ENCODE measurements at regions not wholly inside any gene's neighbourhood (a gene's known extent, or its start where the extent isn't known, plus 50 kb on each side); places are given as distances from the start of the nearest gene placed in this dataset.

GRCh38 chr3:137343283-137343682 is 385.5 kb downstream of the IL20RB start:
- Histone ChIP-seq H3K4me3 (ENCODE audit: low read depth, low read length) (no peak overlapping the region), H3K27me3 (ENCODE audit: control insufficient read depth, insufficient read depth, low read length) (no peaks in the 10 kb centered on the region), H3K36me3 (ENCODE audit: control insufficient read depth, insufficient read depth, low read length) (no peaks in the 10 kb centered on the region)
- no peak for DNase-seq (ENCODE audit: low read depth)
- TF ChIP-seq, protein P1, sequence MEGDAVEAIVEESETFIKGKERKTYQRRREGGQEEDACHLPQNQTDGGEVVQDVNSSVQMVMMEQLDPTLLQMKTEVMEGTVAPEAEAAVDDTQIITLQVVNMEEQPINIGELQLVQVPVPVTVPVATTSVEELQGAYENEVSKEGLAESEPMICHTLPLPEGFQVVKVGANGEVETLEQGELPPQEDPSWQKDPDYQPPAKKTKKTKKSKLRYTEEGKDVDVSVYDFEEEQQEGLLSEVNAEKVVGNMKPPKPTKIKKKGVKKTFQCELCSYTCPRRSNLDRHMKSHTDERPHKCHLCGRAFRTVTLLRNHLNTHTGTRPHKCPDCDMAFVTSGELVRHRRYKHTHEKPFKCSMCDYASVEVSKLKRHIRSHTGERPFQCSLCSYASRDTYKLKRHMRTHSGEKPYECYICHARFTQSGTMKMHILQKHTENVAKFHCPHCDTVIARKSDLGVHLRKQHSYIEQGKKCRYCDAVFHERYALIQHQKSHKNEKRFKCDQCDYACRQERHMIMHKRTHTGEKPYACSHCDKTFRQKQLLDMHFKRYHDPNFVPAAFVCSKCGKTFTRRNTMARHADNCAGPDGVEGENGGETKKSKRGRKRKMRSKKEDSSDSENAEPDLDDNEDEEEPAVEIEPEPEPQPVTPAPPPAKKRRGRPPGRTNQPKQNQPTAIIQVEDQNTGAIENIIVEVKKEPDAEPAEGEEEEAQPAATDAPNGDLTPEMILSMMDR (IDR thresholded peaks at IDR 0.05; ENCODE audit: insufficient read depth, low read length, poor library complexity, severe bottlenecking), result no peak

GRCh38 chr3:137347132-137347531 is 389.3 kb downstream of the IL20RB start:
- H3K27me3 ChIP-seq (ENCODE audit: control insufficient read depth, insufficient read depth, low read length), result no peaks in the 10 kb centered on the region
- no peak overlapping the region for H3K4me3 ChIP-seq (ENCODE audit: low read depth, low read length)
- H3K36me3 ChIP-seq (ENCODE audit: control insufficient read depth, insufficient read depth, low read length), result no peaks in the 10 kb centered on the region
- no peak for DNase-seq (ENCODE audit: low read depth)
- TF ChIP-seq, protein P1 (IDR thresholded peaks at IDR 0.05; ENCODE audit: insufficient read depth, low read length, poor library complexity, severe bottlenecking), result no peak

- no peak for DNase-seq (ENCODE audit: low read depth)
- TF ChIP-seq, protein P1 (IDR thresholded peaks at IDR 0.05; ENCODE audit: insufficient read depth, low read length, poor library complexity, severe bottlenecking), result no peak
- Histone ChIP-seq H3K36me3 (ENCODE audit: control insufficient read depth, insufficient read depth, low read length) (no peaks in the 10 kb centered on the region), H3K27me3 (ENCODE audit: control insufficient read depth, insufficient read depth, low read length) (no peaks in the 10 kb centered on the region), H3K4me3 (ENCODE audit: low read depth, low read length) (no peak overlapping the region)
These were observed 390.1 kb downstream of the IL20RB start for GRCh38 chr3:137347817-137348368.

DNA sequence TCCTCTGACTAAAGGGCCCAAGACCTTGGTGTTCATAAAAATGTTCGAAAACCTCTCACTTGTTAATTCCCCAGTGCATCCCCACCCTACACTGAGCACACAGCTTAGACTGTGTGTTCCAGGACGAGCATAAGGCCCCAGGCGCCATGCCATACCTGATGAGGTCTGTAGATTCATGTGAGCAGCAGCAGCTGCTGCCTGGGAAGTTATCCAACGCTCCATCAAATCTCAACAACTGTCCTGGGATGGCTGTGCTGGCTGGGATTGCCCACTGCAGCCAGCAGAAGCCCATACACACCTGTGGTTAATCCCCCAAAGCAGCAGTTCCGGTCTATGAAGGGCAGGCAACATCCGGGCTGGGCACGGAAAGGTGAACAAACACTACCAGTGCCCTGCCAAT is 391.2 kb downstream of the IL20RB start:
- Histone ChIP-seq H3K4me3 (ENCODE audit: low read depth, low read length) (no peak overlapping the region), H3K36me3 (ENCODE audit: control insufficient read depth, insufficient read depth, low read length) (no peaks in the 10 kb centered on the region), H3K27me3 (ENCODE audit: control insufficient read depth, insufficient read depth, low read length) (no peaks in the 10 kb centered on the region)
- no peak for DNase-seq (ENCODE audit: low read depth)
- TF ChIP-seq, protein P1 (IDR thresholded peaks at IDR 0.05; ENCODE audit: insufficient read depth, low read length, poor library complexity, severe bottlenecking), result no peak

- Histone ChIP-seq H3K4me3 (ENCODE audit: low read depth, low read length) (no peak overlapping the region), H3K27me3 (ENCODE audit: control insufficient read depth, insufficient read depth, low read length) (no peaks in the 10 kb centered on the region), H3K36me3 (ENCODE audit: control insufficient read depth, insufficient read depth, low read length) (no peaks in the 10 kb centered on the region)
- TF ChIP-seq, protein P1 (IDR thresholded peaks at IDR 0.05; ENCODE audit: insufficient read depth, low read length, poor library complexity, severe bottlenecking), result no peak
- no peak for DNase-seq (ENCODE audit: low read depth)
These were observed 392.0 kb downstream of the IL20RB start for GRCh38 chr3:137349557-137350348.
